Vagina (tissue), 2 donors: ENCODE measurements at regions not wholly inside any gene's neighbourhood (a gene's known extent, or its start where the extent isn't known, plus 50 kb on each side); places are given as distances from the start of the nearest gene placed in this dataset.

Experiments
- DNase-seq, 2 donors: peaks; one replicate each; pipeline ENCODE4 v3.0.0-alpha.2; 2017; ENCODE audit errors: extremely low spot score in 2 of 2
- H3K27ac ChIP-seq: fragments of 200-600 bp; sonication (generic); one replicate; pipeline ENCODE4 v1.5.1; 2019
- H3K27me3 ChIP-seq: fragments of 200-600 bp; sonication (generic); one replicate; pipeline ENCODE4 v1.5.1; 2019
- H3K36me3 ChIP-seq, 2 donors: fragments of 200-600 bp; sonication (generic); one replicate each; pipeline ENCODE4 v1.5.1; 2017 to 2019
- H3K4me1 ChIP-seq: fragments of 200-600 bp; sonication (generic); one replicate; pipeline ENCODE4 v1.5.1; 2019
- H3K4me3 ChIP-seq, 2 donors: fragments of 200-600 bp; sonication (generic); 1 replicate in 1 of 2; 2 replicates in 1 of 2; pipeline ENCODE4 v1.5.1; 2016 to 2019
- H3K9me3 ChIP-seq: fragments of 200-600 bp; sonication (generic); one replicate; pipeline ENCODE4 v1.5.1; 2019
- POLR2A ChIP-seq, 2 donors: fragments of 450-650 bp; IDR thresholded peaks; one replicate each; pipeline ENCODE4 v1.6.1; 2017; ENCODE audit warnings: antibody characterized with exemption in 2 of 2, mild to moderate bottlenecking in 2 of 2, moderate library complexity in 2 of 2
- POLR2AphosphoS5 ChIP-seq, 2 donors: sonication (generic); formaldehyde crosslinking; IDR thresholded peaks; one replicate each; pipeline ENCODE4 v1.9.0; 2017; ENCODE audit warnings: antibody characterized with exemption in 2 of 2, mild to moderate bottlenecking in 2 of 2, low read depth in 1 of 2; ENCODE audit not compliant: insufficient read depth in 1 of 2
- intact Hi-C: fragments of 100-400 bp; cut with DNase I; formaldehyde crosslinking; loops from one replicate; pipeline ENCODE4 v1.15.1; 2023
- TF ChIP-seq, protein P1 (sequence below), 3 experiments: fragments of 450-650 bp in 2 of 3; fragments of 200-600 bp in 1 of 3; sonication (generic) in 1 of 3; IDR thresholded peaks; one replicate each; pipeline ENCODE4 v1.5.1; 2017 to 2019; ENCODE audit warnings: antibody characterized with exemption in 3 of 3, mild to moderate bottlenecking in 2 of 3, moderate library complexity in 2 of 3

DNA sequence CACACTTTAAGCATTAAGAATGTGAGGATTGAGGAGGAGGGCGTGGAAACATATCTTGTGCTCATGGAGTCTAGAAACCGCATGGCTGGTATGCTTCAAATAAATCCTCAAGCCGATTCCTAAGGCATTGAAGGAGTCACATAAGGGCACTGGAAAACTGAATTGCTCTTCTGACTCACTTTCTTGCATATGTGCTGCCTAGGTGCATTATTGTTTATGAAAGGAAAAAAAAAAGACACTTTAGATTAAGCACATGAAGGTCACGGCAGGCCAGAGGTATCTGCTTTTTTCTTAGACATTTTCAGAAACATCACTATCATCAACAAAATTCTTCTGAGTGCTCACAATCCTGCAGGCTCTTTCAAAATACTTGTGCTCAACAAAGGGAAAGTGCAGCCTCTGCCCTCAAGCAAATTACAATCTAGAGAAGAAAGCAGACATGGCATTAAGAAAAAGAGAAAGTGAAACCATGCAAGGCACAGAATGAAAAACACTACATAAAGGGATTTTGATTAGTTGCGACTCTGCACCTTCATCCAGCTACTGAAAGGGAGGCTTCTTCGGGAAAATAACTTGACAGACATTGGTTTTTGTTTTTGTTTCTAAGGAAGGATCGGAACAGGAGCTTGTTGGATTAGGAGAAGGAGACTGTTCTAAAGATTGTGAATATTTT, 2117.6 kb downstream of the MAT2B start:
- no peak for DNase-seq
- Histone ChIP-seq H3K36me3 (no peaks in the 10 kb centered on the region), H3K27me3 (no peaks in the 10 kb centered on the region), H3K4me3 (no peak overlapping the region), H3K27ac (no peak overlapping the region), H3K4me1 (no peaks in the 10 kb centered on the region), H3K9me3 (no peaks in the 10 kb centered on the region)
- TF ChIP-seq POLR2A (IDR thresholded peaks at IDR 0.05) (no peak), POLR2AphosphoS5 (IDR thresholded peaks at IDR 0.05; ENCODE audit: insufficient read depth in 1 of 2, low read depth in 1 of 2) (no peak)
- TF ChIP-seq, protein P1, sequence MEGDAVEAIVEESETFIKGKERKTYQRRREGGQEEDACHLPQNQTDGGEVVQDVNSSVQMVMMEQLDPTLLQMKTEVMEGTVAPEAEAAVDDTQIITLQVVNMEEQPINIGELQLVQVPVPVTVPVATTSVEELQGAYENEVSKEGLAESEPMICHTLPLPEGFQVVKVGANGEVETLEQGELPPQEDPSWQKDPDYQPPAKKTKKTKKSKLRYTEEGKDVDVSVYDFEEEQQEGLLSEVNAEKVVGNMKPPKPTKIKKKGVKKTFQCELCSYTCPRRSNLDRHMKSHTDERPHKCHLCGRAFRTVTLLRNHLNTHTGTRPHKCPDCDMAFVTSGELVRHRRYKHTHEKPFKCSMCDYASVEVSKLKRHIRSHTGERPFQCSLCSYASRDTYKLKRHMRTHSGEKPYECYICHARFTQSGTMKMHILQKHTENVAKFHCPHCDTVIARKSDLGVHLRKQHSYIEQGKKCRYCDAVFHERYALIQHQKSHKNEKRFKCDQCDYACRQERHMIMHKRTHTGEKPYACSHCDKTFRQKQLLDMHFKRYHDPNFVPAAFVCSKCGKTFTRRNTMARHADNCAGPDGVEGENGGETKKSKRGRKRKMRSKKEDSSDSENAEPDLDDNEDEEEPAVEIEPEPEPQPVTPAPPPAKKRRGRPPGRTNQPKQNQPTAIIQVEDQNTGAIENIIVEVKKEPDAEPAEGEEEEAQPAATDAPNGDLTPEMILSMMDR (IDR thresholded peaks at IDR 0.05), result no peak
- intact Hi-C loops, result no loop called here

DNA sequence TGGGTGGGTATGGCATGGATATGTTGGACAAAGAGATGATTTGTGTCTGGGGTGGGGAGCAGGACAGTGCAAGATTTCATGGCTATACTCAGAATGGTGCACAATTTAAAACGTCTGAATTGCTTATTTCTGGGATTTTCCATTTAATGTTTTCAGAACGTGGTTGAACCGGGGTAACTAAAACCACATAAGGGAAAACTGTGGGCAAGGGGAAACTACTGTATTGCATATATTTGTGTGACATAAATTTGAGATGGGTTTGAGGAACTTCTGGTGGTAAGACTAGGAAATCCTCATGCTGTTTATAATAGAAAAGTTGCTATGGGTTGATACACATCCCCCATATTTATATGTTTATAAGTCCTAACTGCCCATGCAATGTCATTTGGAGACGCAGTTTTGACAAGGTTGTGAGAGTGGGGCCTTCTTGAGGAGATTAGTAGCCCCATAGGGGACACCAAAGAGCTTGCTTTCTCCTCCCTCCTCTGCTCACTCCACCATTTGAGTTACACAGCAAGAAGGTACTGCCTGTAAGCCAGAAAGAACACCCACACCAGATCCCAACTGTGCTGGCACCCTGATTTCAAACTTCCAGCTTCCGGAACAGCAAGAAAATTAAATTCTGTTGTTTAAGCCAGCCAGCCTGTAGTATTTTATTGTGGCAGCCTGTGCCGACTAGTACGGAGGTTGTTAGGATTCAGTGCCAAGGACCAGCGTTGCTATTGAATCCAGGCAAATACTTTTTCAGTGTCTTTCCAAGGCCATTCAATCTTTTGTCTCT, 2118.9 kb downstream of the MAT2B start:
- H3K9me3 ChIP-seq, result no peaks in the 10 kb centered on the region
- DNase-seq, result no peak
- TF ChIP-seq, protein P1 (IDR thresholded peaks at IDR 0.05), result no peak
- no peak for TF ChIP-seq POLR2AphosphoS5 (IDR thresholded peaks at IDR 0.05; ENCODE audit: insufficient read depth in 1 of 2, low read depth in 1 of 2)
- no peak for TF ChIP-seq POLR2A (IDR thresholded peaks at IDR 0.05)
- no peaks in the 10 kb centered on the region for H3K4me1 ChIP-seq
- no peak overlapping the region for H3K4me3 ChIP-seq
- no peaks in the 10 kb centered on the region for H3K27me3 ChIP-seq
- no peak overlapping the region for H3K27ac ChIP-seq
- no peaks in the 10 kb centered on the region for H3K36me3 ChIP-seq
- intact Hi-C loops, result no loop called here

DNA sequence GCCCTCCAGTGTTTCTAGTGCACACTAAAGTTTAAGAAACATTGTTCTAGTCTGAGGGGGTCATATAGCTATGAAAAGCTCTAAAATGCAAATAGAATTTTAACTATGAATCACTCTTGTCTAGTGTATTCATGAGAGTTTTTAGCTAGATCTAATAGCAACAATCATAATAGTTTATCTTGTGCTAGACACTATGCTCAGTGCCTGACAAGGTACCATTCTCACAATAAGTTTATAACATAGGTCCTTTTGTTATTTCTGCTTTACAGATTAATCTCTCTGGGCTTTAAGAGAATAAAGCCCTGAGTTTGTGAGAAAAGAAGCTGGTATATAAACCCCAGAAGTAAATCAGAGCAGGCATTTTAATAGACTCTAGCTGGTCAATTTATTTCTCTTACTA, 2120.7 kb downstream of the MAT2B start:
- no peak overlapping the region for H3K27ac ChIP-seq
- intact Hi-C loops, result no loop called here

DNA sequence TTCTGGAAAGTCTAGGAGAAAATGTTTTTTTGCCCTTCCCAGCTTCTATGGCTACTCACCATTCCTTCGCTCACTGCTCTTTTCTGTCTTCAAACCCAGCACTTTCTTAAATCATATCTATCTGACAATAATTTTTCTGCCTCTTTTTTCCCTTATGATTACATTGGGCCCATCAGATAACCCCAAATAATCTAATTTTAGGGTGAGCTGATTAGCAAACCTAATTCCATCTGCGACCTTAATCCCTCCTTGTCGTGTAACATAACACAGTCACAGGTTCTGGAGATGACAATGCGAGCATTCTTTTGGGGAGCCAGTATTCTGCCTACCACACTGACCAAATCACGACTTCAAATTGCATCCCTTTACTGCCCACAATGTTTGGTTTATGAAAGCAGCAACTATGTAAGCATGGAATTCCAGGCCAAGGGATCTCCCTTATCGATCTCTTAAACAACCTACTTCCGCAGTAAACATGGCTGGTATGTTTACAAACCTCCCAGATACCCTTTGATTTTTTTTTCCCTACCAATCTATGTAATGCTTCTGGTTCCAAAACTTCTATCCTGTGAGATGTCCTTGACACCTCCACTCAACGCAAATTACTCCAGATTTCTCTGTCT, 2122.2 kb downstream of the MAT2B start:
- no peaks in the 10 kb centered on the region for H3K27me3 ChIP-seq
- H3K4me3 ChIP-seq, result no peak overlapping the region
- intact Hi-C loops, result no loop called here
- H3K36me3 ChIP-seq, result no peaks in the 10 kb centered on the region
- TF ChIP-seq POLR2AphosphoS5 (IDR thresholded peaks at IDR 0.05; ENCODE audit: insufficient read depth in 1 of 2, low read depth in 1 of 2) (no peak), POLR2A (IDR thresholded peaks at IDR 0.05) (no peak)
- TF ChIP-seq, protein P1 (IDR thresholded peaks at IDR 0.05), result no peak
- no peaks in the 10 kb centered on the region for H3K9me3 ChIP-seq
- DNase-seq, result no peak
- H3K4me1 ChIP-seq, result no peaks in the 10 kb centered on the region
- H3K27ac ChIP-seq, result no peak overlapping the region

More for the DNA sequence above, 2120.7 kb downstream of the MAT2B start:
- no peak for DNase-seq
- TF ChIP-seq POLR2A (IDR thresholded peaks at IDR 0.05) (no peak), POLR2AphosphoS5 (IDR thresholded peaks at IDR 0.05; ENCODE audit: insufficient read depth in 1 of 2, low read depth in 1 of 2) (no peak)
- TF ChIP-seq, protein P1 (IDR thresholded peaks at IDR 0.05), result no peak
- no peak overlapping the region for H3K4me3 ChIP-seq
- no peaks in the 10 kb centered on the region for H3K4me1 ChIP-seq
- no peaks in the 10 kb centered on the region for H3K27me3 ChIP-seq
- no peaks in the 10 kb centered on the region for H3K36me3 ChIP-seq
- H3K9me3 ChIP-seq, result no peaks in the 10 kb centered on the region
